ENCODE measurements at regions not wholly inside any gene's neighbourhood (a gene's known extent, or its start where the extent isn't known, plus 50 kb on each side); places are given as distances from the start of the nearest gene placed in this dataset.
"Not testable (repeated sequence)": the region's sequence is repeated elsewhere in the genome, so short reads cannot be mapped to it uniquely, and the experiment has no call there.

- DNase-seq (ENCODE audit: low read depth): not testable (repeated sequence)
Measured at GRCh38 chr11:71721840-71722239, 111.2 kb upstream of the DEFB108B start.

- not testable (repeated sequence) for DNase-seq (ENCODE audit: low read depth)
Measured at GRCh38 chr11:71723991-71724390, 109.0 kb upstream of the DEFB108B start.

GRCh38 chr11:71730748-71731147 is 102.3 kb upstream of the DEFB108B start:
- DNase-seq (ENCODE audit: low read depth): not testable (repeated sequence)

- not testable (repeated sequence) for DNase-seq (ENCODE audit: low read depth)
Measured at GRCh38 chr11:71734368-71734767, 98.6 kb upstream of the DEFB108B start.

- not testable (repeated sequence) for DNase-seq (ENCODE audit: low read depth)
Measured at GRCh38 chr11:71738317-71738716, 94.7 kb upstream of the DEFB108B start.

GRCh38 chr11:71743385-71743784 is 89.6 kb upstream of the DEFB108B start:
- not testable (repeated sequence) for DNase-seq (ENCODE audit: low read depth)

GRCh38 chr11:71745656-71746055 is 87.3 kb upstream of the DEFB108B start:
- DNase-seq (ENCODE audit: low read depth): not testable (repeated sequence)

GRCh38 chr11:71746263-71746662 is 86.7 kb upstream of the DEFB108B start:
- DNase-seq (ENCODE audit: low read depth): not testable (repeated sequence)

- DNase-seq (ENCODE audit: low read depth): not testable (repeated sequence)
Measured at GRCh38 chr11:71748965-71749620, 83.9 kb upstream of the DEFB108B start.

- not testable (repeated sequence) for DNase-seq (ENCODE audit: low read depth)
Measured at GRCh38 chr11:71750908-71751307, 82.1 kb upstream of the DEFB108B start.

- not testable (repeated sequence) for DNase-seq (ENCODE audit: low read depth)
Measured at GRCh38 chr11:71764695-71765491, 68.1 kb upstream of the DEFB108B start.

- DNase-seq (ENCODE audit: low read depth): not testable (repeated sequence)
Measured at GRCh38 chr11:71767016-71767415, 66.0 kb upstream of the DEFB108B start.

- not testable (repeated sequence) for DNase-seq (ENCODE audit: low read depth)
Measured at GRCh38 chr11:71772193-71772592, 60.8 kb upstream of the DEFB108B start.

GRCh38 chr11:71774603-71775222 is 58.3 kb upstream of the DEFB108B start:
- no peak for DNase-seq (ENCODE audit: low read depth)

- DNase-seq (ENCODE audit: low read depth): not testable (repeated sequence)
Measured at GRCh38 chr11:71780116-71780515, 52.9 kb upstream of the DEFB108B start.

- not testable (repeated sequence) for DNase-seq (ENCODE audit: low read depth)
Measured at GRCh38 chr11:71780771-71781170, 52.2 kb upstream of the DEFB108B start.

- not testable (repeated sequence) for DNase-seq (ENCODE audit: low read depth)
Measured at GRCh38 chr11:71781491-71781890, 51.5 kb upstream of the DEFB108B start.

- not testable (repeated sequence) for DNase-seq (ENCODE audit: low read depth)
Measured at GRCh38 chr11:71782229-71782861, 50.7 kb upstream of the DEFB108B start.

- DNase-seq (ENCODE audit: low read depth): not testable (repeated sequence)
Measured at GRCh38 chr11:71783191-71783590, 49.8 kb upstream of the DEFB108B start.
